Activated CD4-positive, CD25-positive, alpha-beta regulatory T cell treated with anti-CD3 and anti-CD28 coated beads, Interleukin-2, amount 50 U/mL, for 24 hours (primary cell): ENCODE measurements at regions not wholly inside any gene's neighbourhood (a gene's known extent, or its start where the extent isn't known, plus 50 kb on each side); places are given as distances from the start of the nearest gene placed in this dataset.

Experiments used
- ATAC-seq, 2 donors: fragments of 150-1000 bp; cut with Tn5 transposase; one replicate each; pipeline ENCODE4 v1.10.0; 2021; ENCODE audit warnings: mild to moderate bottlenecking in 1 of 2, moderate library complexity in 1 of 2

GRCh38 chr4:1510931-1511330 lies 104.7 kb upstream of the NKX1-1 start:
- ATAC-seq, result no peak

- ATAC-seq, result no peak
These were observed 103.1 kb upstream of the NKX1-1 start for GRCh38 chr4:1509366-1509765.

GRCh38 chr4:1508161-1509160 lies 102.2 kb upstream of the NKX1-1 start:
- no peak for ATAC-seq

GRCh38 chr4:1506956-1507721 lies 100.9 kb upstream of the NKX1-1 start:
- ATAC-seq, result no peak

GRCh38 chr4:1505511-1506460 lies 99.5 kb upstream of the NKX1-1 start:
- no peak for ATAC-seq

GRCh38 chr4:1504595-1505500 lies 98.6 kb upstream of the NKX1-1 start:
- ATAC-seq, result no peak

- no peak for ATAC-seq
These were observed 97.6 kb upstream of the NKX1-1 start for GRCh38 chr4:1503583-1504471.

- no peak for ATAC-seq
These were observed 96.7 kb upstream of the NKX1-1 start for GRCh38 chr4:1502976-1503375.

GRCh38 chr4:1502501-1502886 lies 96.3 kb upstream of the NKX1-1 start:
- no peak for ATAC-seq

GRCh38 chr4:1501754-1502500 lies 95.7 kb upstream of the NKX1-1 start:
- ATAC-seq, result no peak

GRCh38 chr4:1500966-1501753 lies 94.9 kb upstream of the NKX1-1 start:
- ATAC-seq, result no peak

- no peak for ATAC-seq
These were observed 94.2 kb upstream of the NKX1-1 start for GRCh38 chr4:1500231-1500965.

- ATAC-seq, result no peak
These were observed 93.2 kb upstream of the NKX1-1 start for GRCh38 chr4:1499465-1499864.

- no peak for ATAC-seq
These were observed 91.1 kb upstream of the NKX1-1 start for GRCh38 chr4:1497189-1497801.

- no peak for ATAC-seq
These were observed 89.9 kb upstream of the NKX1-1 start for GRCh38 chr4:1496116-1496642.

GRCh38 chr4:1495416-1496115 lies 89.3 kb upstream of the NKX1-1 start:
- no peak for ATAC-seq
